ENCODE measurements at regions not wholly inside any gene's neighbourhood (a gene's known extent, or its start where the extent isn't known, plus 50 kb on each side); places are given as distances from the start of the nearest gene placed in this dataset.

GRCh38 chr15:62795700-62796695, 246.5 kb upstream of the TPM1 start:
- no peaks in the 10 kb centered on the region for H3K27me3 Mint-ChIP-seq (ENCODE audit: low read depth)
- no peaks in the 10 kb centered on the region for H3K9me3 Mint-ChIP-seq
- ChIA-PET CTCF (interaction anchor here (1.7 kb wide), 1 partner anchor 252 kb away, joined by 4 read pairs; no protein-coding TSS in a partner anchor), POLR2A (no interaction called here)
- TF ChIP-seq, protein P1, sequence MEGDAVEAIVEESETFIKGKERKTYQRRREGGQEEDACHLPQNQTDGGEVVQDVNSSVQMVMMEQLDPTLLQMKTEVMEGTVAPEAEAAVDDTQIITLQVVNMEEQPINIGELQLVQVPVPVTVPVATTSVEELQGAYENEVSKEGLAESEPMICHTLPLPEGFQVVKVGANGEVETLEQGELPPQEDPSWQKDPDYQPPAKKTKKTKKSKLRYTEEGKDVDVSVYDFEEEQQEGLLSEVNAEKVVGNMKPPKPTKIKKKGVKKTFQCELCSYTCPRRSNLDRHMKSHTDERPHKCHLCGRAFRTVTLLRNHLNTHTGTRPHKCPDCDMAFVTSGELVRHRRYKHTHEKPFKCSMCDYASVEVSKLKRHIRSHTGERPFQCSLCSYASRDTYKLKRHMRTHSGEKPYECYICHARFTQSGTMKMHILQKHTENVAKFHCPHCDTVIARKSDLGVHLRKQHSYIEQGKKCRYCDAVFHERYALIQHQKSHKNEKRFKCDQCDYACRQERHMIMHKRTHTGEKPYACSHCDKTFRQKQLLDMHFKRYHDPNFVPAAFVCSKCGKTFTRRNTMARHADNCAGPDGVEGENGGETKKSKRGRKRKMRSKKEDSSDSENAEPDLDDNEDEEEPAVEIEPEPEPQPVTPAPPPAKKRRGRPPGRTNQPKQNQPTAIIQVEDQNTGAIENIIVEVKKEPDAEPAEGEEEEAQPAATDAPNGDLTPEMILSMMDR (IDR thresholded peaks at IDR 0.05): no peak
- TF ChIP-seq ARID4B (CRISPR knock-in tag; IDR thresholded peaks at IDR 0.05; ENCODE audit: borderline replicate concordance) (no peak), CREM (CRISPR knock-in tag; IDR thresholded peaks at IDR 0.05) (no peak), PRDM15 (CRISPR knock-in tag; IDR thresholded peaks at IDR 0.05) (no peak), ZNF396 (CRISPR knock-in tag; IDR thresholded peaks at IDR 0.05; ENCODE audit: borderline replicate concordance) (no peak), ZNF263 (CRISPR knock-in tag; IDR thresholded peaks at IDR 0.05; ENCODE audit: low read depth) (no peak), FOXK1 (CRISPR knock-in tag; IDR thresholded peaks at IDR 0.05) (no peak)
- TF ChIP-seq, protein P2, sequence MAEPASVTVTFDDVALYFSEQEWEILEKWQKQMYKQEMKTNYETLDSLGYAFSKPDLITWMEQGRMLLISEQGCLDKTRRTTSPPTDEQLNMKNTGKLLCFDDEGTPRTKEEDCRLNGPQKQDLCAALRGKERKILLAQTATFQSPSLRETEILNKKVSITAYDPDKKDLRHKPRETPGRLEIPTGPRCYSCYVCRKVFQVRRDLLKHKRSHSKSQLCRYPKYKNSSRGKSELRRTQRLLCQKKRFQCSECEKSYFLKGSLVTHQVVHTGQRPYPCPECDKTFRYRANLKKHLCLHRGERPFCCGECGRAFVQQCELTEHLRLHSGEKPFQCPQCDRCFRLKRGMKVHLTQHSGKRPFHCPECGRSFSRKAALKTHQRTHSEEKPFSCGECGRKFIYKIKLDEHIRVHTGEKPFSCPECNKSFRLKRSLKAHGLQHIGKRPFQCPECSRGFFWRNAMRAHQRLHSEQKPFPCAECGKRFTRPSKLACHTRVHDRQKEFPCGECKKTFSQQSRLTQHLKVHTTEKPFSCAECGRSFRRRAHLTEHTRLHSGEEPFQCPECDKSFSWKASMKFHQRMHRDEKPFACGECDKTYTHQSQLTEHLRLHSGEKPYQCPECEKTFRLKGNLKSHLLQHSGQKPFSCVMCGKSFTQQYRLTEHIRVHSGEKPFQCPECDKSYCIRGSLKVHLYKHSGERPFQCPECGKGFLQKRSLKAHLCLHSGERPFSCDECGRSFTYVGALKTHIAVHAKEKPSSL (CRISPR knock-in tag; conservative IDR thresholded peaks at IDR 0.05): no peak
- TF ChIP-seq, protein P3, sequence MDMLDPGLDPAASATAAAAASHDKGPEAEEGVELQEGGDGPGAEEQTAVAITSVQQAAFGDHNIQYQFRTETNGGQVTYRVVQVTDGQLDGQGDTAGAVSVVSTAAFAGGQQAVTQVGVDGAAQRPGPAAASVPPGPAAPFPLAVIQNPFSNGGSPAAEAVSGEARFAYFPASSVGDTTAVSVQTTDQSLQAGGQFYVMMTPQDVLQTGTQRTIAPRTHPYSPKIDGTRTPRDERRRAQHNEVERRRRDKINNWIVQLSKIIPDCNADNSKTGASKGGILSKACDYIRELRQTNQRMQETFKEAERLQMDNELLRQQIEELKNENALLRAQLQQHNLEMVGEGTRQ (CRISPR knock-in tag; IDR thresholded peaks at IDR 0.05): no peak
- TF ChIP-seq, protein P4, sequence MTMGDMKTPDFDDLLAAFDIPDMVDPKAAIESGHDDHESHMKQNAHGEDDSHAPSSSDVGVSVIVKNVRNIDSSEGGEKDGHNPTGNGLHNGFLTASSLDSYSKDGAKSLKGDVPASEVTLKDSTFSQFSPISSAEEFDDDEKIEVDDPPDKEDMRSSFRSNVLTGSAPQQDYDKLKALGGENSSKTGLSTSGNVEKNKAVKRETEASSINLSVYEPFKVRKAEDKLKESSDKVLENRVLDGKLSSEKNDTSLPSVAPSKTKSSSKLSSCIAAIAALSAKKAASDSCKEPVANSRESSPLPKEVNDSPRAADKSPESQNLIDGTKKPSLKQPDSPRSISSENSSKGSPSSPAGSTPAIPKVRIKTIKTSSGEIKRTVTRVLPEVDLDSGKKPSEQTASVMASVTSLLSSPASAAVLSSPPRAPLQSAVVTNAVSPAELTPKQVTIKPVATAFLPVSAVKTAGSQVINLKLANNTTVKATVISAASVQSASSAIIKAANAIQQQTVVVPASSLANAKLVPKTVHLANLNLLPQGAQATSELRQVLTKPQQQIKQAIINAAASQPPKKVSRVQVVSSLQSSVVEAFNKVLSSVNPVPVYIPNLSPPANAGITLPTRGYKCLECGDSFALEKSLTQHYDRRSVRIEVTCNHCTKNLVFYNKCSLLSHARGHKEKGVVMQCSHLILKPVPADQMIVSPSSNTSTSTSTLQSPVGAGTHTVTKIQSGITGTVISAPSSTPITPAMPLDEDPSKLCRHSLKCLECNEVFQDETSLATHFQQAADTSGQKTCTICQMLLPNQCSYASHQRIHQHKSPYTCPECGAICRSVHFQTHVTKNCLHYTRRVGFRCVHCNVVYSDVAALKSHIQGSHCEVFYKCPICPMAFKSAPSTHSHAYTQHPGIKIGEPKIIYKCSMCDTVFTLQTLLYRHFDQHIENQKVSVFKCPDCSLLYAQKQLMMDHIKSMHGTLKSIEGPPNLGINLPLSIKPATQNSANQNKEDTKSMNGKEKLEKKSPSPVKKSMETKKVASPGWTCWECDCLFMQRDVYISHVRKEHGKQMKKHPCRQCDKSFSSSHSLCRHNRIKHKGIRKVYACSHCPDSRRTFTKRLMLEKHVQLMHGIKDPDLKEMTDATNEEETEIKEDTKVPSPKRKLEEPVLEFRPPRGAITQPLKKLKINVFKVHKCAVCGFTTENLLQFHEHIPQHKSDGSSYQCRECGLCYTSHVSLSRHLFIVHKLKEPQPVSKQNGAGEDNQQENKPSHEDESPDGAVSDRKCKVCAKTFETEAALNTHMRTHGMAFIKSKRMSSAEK (CRISPR knock-in tag; IDR thresholded peaks at IDR 0.05; ENCODE audit: borderline replicate concordance): no peak
- no peaks in the 10 kb centered on the region; the same call in 1 of the 2 replicates for H3K36me3 Mint-ChIP-seq
- DNase-seq (ENCODE audit: low spot score) (no peak), ATAC-seq (no peak)
- no peak overlapping the region for H3K4me3 Mint-ChIP-seq
- no peak overlapping the region for H3K27ac Mint-ChIP-seq
- peaks cover 23% of the 10 kb centered on the region for H3K4me1 Mint-ChIP-seq
